Endothelial cell of umbilical vein (primary cell): ENCODE measurements at regions not wholly inside any gene's neighbourhood (a gene's known extent, or its start where the extent isn't known, plus 50 kb on each side); places are given as distances from the start of the nearest gene placed in this dataset.

Source experiments
- CTCF ChIP-seq, 2 donors: IDR thresholded peaks; 1 replicate in 1 of 2; 2 replicates in 1 of 2; pipeline ENCODE4 v1.5.1; 2011; ENCODE audit warnings: low read length in 2 of 2, mild to moderate bottlenecking in 2 of 2, moderate library complexity in 2 of 2, control low read depth in 1 of 2, inconsistent platforms in 1 of 2, low read depth in 1 of 2; ENCODE audit not compliant: insufficient read depth in 1 of 2; ENCODE audit errors: extremely low read depth in 1 of 2
- EZH2 ChIP-seq: IDR thresholded peaks from 2 replicates; pipeline ENCODE4 v1.6.1; 2012; ENCODE audit warnings: borderline replicate concordance, low read depth, mild to moderate bottlenecking, moderate library complexity, low read length, inconsistent platforms; ENCODE audit not compliant: severe bottlenecking
- JUN ChIP-seq: IDR thresholded peaks from 2 replicates; pipeline ENCODE4 v1.6.1; 2011; ENCODE audit warnings: borderline replicate concordance, low read depth; ENCODE audit not compliant: insufficient read length, insufficient read depth
- MAX ChIP-seq: IDR thresholded peaks from 2 replicates; pipeline ENCODE4 v1.6.1; 2011; ENCODE audit not compliant: insufficient read depth, insufficient read length
- MYC ChIP-seq: IDR thresholded peaks from one replicate; pipeline ENCODE4 v1.6.1; 2011; ENCODE audit warnings: mild to moderate bottlenecking, low read depth, low read length
- POLR2AphosphoS5 ChIP-seq: IDR thresholded peaks from 2 replicates; pipeline ENCODE4 v1.6.1; 2012; ENCODE audit warnings: low read depth, mild to moderate bottlenecking, control low read depth, low read length, moderate library complexity; ENCODE audit not compliant: insufficient read depth

DNA sequence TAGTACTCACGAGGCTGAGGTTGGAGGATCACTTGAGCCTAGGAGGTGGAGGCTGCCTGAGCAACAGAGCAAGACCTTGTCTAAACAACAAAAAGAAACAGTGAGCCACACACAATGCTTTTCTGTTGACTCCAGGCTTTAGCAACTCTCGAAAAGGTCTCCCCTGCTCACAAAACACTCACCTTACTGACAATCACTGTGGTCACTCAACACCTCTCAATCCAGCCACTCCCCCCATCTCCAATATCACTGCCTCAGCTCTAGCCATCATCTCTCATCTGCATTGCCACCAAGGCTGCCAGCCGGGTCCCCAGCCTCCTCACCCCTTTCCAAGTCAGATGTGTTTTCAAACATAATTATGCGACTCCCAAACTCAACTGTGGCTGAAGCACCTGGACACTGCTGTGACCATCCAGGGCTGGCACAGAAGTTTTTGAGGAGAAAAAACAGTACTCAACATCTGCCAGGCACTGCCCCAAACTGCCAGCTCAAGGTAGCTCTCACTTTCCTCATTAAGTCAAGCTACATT lies 218.0 kb upstream of the ARID1B start:
- no peak for TF ChIP-seq CTCF (IDR thresholded peaks at IDR 0.05; ENCODE audit: extremely low read depth in 1 of 2, insufficient read depth in 1 of 2, low read depth in 1 of 2, low read length in 2 of 2)
- TF ChIP-seq JUN, result no peak
- TF ChIP-seq MAX, result no peak
- no peak for TF ChIP-seq EZH2
- no peak for TF ChIP-seq MYC
- no peak for TF ChIP-seq POLR2AphosphoS5
